Astrocyte (in vitro differentiated cells and primary cell): ENCODE measurements at regions not wholly inside any gene's neighbourhood (a gene's known extent, or its start where the extent isn't known, plus 50 kb on each side); places are given as distances from the start of the nearest gene placed in this dataset.

Source experiments
- DNase-seq: peaks from one replicate; pipeline ENCODE4 v3.0.0-alpha.2; 2010; ENCODE audit warnings: low read depth
- FAIRE-seq: peaks from 2 replicates; lab custom pipeline; 2011; peaks lifted over from hg19 to GRCh38; lab: Jason Lieb, UNC
- H2AFZ ChIP-seq: 2 replicates; pipeline ENCODE4 v1.6.0; 2012; ENCODE audit warnings: low read depth, low read length, inconsistent platforms
- H3K27ac ChIP-seq: 2 replicates; pipeline ENCODE4 v1.5.1; 2011; ENCODE audit warnings: low read depth, low read length, inconsistent platforms
- H3K27me3 ChIP-seq: 2 replicates; pipeline ENCODE4 v1.6.0; 2011; ENCODE audit warnings: low read length, inconsistent platforms; ENCODE audit not compliant: insufficient read depth
- H3K36me3 ChIP-seq: 2 replicates; pipeline ENCODE4 v1.5.1; 2011; ENCODE audit warnings: low read length, inconsistent platforms; ENCODE audit not compliant: insufficient read depth
- H3K4me1 ChIP-seq: 2 replicates; pipeline ENCODE4 v1.5.1; 2011; ENCODE audit warnings: low read length, inconsistent platforms; ENCODE audit not compliant: insufficient read depth
- H3K4me2 ChIP-seq: 2 replicates; pipeline ENCODE4 v1.6.0; 2012; ENCODE audit warnings: low read length, inconsistent platforms
- H3K4me3 ChIP-seq: 2 replicates; pipeline ENCODE4 v1.5.1; 2011; ENCODE audit warnings: low read depth, mild to moderate bottlenecking, low read length, inconsistent platforms; ENCODE audit not compliant: insufficient read depth
- H3K79me2 ChIP-seq: 2 replicates; pipeline ENCODE4 v1.6.0; 2012; ENCODE audit warnings: mild to moderate bottlenecking, low read length, inconsistent platforms; ENCODE audit not compliant: insufficient read depth
- H3K9ac ChIP-seq: 2 replicates; pipeline ENCODE4 v1.6.0; 2012; ENCODE audit warnings: mild to moderate bottlenecking, low read length, inconsistent platforms
- H3K9me3 ChIP-seq: 2 replicates; pipeline ENCODE4 v1.5.1; 2012; ENCODE audit warnings: low read depth, mild to moderate bottlenecking, low read length, inconsistent platforms; ENCODE audit not compliant: insufficient read depth
- H4K20me1 ChIP-seq: 2 replicates; pipeline ENCODE4 v1.6.0; 2012; ENCODE audit warnings: low read length, inconsistent platforms; ENCODE audit not compliant: insufficient read depth
- H3K27ac Mint-ChIP-seq: one replicate; pipeline ENCODE4 v1.8.0; 2021; ENCODE audit warnings: mild to moderate bottlenecking, mixed read lengths; ENCODE audit not compliant: unreplicated experiment
- H3K27me3 Mint-ChIP-seq: one replicate; pipeline ENCODE4 v1.8.0; 2021; ENCODE audit warnings: low read depth, mixed read lengths; ENCODE audit not compliant: unreplicated experiment
- H3K36me3 Mint-ChIP-seq: one replicate; pipeline ENCODE4 v1.8.0; 2021; ENCODE audit warnings: low read depth, mixed read lengths; ENCODE audit not compliant: unreplicated experiment
- H3K4me1 Mint-ChIP-seq: one replicate; pipeline ENCODE4 v1.8.0; 2021; ENCODE audit warnings: low read depth, mixed read lengths; ENCODE audit not compliant: unreplicated experiment
- H3K4me3 Mint-ChIP-seq: one replicate; pipeline ENCODE4 v1.8.0; 2021; ENCODE audit warnings: mild to moderate bottlenecking, moderate library complexity, mixed read lengths; ENCODE audit not compliant: unreplicated experiment
- H3K9me3 Mint-ChIP-seq: one replicate; pipeline ENCODE4 v1.8.0; 2021; ENCODE audit warnings: mild to moderate bottlenecking, mixed read lengths; ENCODE audit not compliant: unreplicated experiment
- EZH2 ChIP-seq: IDR thresholded peaks from 2 replicates; pipeline ENCODE4 v1.6.1; 2012; ENCODE audit warnings: mild to moderate bottlenecking, low read length, inconsistent platforms; ENCODE audit not compliant: insufficient read depth
- TF ChIP-seq, protein P1 (sequence below): IDR thresholded peaks from 2 replicates; pipeline ENCODE4 v1.5.1; 2011; ENCODE audit warnings: low read depth, mild to moderate bottlenecking, inconsistent platforms, low read length, moderate library complexity; ENCODE audit not compliant: insufficient read depth

DNA sequence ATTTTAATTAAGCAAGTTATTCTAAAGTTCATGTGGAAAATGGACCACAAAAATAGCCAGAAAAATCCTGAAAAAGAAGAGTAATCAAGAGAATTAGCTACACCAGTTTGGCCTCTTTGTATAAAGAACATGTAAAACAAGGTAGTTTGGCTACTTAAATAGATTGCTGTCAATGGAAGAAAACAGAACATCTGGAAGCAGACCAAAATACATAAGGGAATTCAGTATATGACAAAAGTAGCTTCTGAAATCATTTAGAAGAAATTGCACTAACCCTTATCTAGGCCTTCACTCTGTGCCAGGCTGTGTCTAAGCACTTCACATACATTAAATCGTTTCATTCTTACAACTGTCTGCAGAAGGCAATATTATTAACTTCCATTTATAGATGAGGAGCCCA lies 156.6 kb downstream of the PRDM6 start:
- FAIRE-seq, result no peak
- no peak for TF ChIP-seq EZH2
- no peak overlapping the region for H3K27ac Mint-ChIP-seq

DNA sequence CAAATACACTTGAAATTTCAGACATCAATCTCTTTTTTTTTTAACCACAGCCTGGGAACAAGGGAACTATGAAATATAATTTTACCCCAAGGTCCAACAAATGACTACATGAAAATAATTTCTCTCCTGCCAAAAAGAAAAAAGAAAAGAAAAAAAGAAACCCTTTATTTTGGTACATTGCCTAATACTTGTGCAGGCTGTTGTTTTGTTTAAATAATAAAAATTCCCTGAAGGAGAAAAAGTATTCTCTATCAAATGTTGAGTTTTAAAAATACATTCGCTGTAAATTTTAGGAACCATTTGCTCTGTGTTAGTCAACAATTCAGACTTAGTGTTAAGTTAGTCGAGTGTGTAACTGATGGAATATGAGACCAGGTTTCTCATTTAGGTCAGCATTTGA lies 155.4 kb downstream of the PRDM6 start:
- Histone ChIP-seq H3K27ac (no peak overlapping the region), H2AFZ (no peak overlapping the region)
- no peak for FAIRE-seq

More for the DNA sequence above, 156.6 kb downstream of the PRDM6 start:
- H2AFZ ChIP-seq, result no peak overlapping the region
- no peaks in the 10 kb centered on the region for H3K9me3 ChIP-seq
- H3K4me3 ChIP-seq, result no peak overlapping the region
- no peaks in the 10 kb centered on the region for H3K79me2 ChIP-seq
- Mint-ChIP-seq H3K4me3 (no peak overlapping the region), H3K9me3 (no peaks in the 10 kb centered on the region), H3K27me3 (no peaks in the 10 kb centered on the region), H3K4me1 (no peaks in the 10 kb centered on the region), H3K36me3 (no peaks in the 10 kb centered on the region)
- H3K4me2 ChIP-seq, result no peak overlapping the region
- H3K4me1 ChIP-seq, result no peaks in the 10 kb centered on the region
- DNase-seq, result no peak
- H3K27ac ChIP-seq, result no peak overlapping the region
- H4K20me1 ChIP-seq, result no peaks in the 10 kb centered on the region
- H3K9ac ChIP-seq, result no peak overlapping the region
- H3K36me3 ChIP-seq, result no peaks in the 10 kb centered on the region
- no peaks in the 10 kb centered on the region for H3K27me3 ChIP-seq

More for the DNA sequence above, 155.4 kb downstream of the PRDM6 start:
- no peaks in the 10 kb centered on the region for H3K9me3 ChIP-seq
- no peak for TF ChIP-seq EZH2
- TF ChIP-seq, protein P1, sequence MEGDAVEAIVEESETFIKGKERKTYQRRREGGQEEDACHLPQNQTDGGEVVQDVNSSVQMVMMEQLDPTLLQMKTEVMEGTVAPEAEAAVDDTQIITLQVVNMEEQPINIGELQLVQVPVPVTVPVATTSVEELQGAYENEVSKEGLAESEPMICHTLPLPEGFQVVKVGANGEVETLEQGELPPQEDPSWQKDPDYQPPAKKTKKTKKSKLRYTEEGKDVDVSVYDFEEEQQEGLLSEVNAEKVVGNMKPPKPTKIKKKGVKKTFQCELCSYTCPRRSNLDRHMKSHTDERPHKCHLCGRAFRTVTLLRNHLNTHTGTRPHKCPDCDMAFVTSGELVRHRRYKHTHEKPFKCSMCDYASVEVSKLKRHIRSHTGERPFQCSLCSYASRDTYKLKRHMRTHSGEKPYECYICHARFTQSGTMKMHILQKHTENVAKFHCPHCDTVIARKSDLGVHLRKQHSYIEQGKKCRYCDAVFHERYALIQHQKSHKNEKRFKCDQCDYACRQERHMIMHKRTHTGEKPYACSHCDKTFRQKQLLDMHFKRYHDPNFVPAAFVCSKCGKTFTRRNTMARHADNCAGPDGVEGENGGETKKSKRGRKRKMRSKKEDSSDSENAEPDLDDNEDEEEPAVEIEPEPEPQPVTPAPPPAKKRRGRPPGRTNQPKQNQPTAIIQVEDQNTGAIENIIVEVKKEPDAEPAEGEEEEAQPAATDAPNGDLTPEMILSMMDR, result no peak
- no peaks in the 10 kb centered on the region for H3K36me3 ChIP-seq
- H3K79me2 ChIP-seq, result no peaks in the 10 kb centered on the region
- no peaks in the 10 kb centered on the region for H3K27me3 ChIP-seq
- Mint-ChIP-seq H3K27ac (no peak overlapping the region), H3K9me3 (no peaks in the 10 kb centered on the region), H3K4me3 (no peak overlapping the region), H3K36me3 (no peaks in the 10 kb centered on the region), H3K4me1 (no peaks in the 10 kb centered on the region), H3K27me3 (no peaks in the 10 kb centered on the region)
- no peak overlapping the region for H3K4me2 ChIP-seq
- no peaks in the 10 kb centered on the region for H4K20me1 ChIP-seq
- no peak for DNase-seq
- no peak overlapping the region for H3K4me3 ChIP-seq
- H3K9ac ChIP-seq, result no peak overlapping the region
- H3K4me1 ChIP-seq, result no peaks in the 10 kb centered on the region
